GM19395 (cell line): ENCODE measurements at regions not wholly inside any gene's neighbourhood (a gene's known extent, or its start where the extent isn't known, plus 50 kb on each side); places are given as distances from the start of the nearest gene placed in this dataset.

Experiments used
- ATAC-seq: cut with Tn5 transposase; IDR thresholded peaks from one replicate; pipeline ENCODE4 v1.9.1; 2021; ENCODE audit warnings: mild to moderate bottlenecking, moderate library complexity; ENCODE audit not compliant: unreplicated experiment

DNA sequence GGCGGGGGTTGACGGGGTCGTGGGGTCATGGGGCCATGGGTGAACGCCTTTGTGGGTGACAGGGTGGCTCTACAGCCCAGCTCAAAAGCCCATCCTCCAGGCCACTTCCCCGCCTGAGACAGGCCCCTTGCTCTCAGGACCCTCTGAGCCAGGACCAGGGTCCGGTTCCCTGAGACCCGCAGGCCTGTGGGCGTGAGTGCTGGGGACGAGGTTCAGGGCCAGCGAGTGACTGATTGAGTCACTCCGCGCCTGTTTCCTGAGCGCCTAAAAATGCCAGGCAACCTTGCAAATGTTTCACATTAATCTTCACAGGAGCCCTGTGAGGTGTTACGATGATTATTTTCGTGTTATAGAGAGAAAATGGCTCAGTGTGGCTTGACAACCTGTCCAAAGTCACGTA is 97.8 kb downstream of the ZNF674 start:
- ATAC-seq, result peak; percentile 34

DNA sequence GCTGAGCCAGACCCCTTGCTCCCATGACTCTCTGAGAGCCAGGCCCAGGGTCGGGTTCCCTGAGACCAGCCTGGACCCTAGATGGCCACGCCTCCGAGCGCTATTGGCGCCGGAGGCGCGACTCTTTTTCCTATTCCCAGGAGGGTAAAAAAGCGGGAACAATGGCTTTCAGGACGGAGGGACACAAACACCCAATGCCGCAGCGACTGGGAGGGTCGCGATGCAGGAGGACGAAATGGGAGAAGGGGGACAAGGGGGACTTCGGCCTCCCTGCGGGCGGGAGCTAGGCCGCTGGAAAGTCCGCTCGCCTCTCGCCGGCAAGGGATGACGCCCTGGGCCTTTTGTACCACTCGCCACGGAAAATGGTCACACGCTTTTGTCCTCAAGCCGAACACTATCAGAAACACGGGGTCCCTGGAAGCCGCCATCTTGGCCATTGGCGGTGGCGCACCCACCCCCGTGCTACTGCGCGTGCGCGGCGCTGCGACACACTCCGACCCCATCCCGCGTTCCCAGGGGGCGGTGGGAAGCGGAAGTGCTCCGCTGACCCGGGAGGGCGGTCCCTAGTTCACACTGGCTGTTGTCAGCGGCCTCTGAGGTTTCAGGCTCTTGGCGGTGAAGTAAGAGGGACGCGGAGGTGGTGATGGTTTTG is 98.4 kb downstream of the ZNF674 start:
- peak; percentile 85 for ATAC-seq

- no peak for ATAC-seq
Observed at GRCh38 chrX:46444011-46444410, 101.2 kb downstream of the ZNF674 start.

- no peak for ATAC-seq
Observed at GRCh38 chrX:46436744-46437143, 108.5 kb downstream of the ZNF674 start.

- no peak for ATAC-seq
Observed at GRCh38 chrX:46433892-46434291, 111.3 kb downstream of the ZNF674 start.

- no peak for ATAC-seq
Observed at GRCh38 chrX:46408553-46409407, 136.4 kb downstream of the ZNF674 start.

- ATAC-seq, result no peak
Observed at GRCh38 chrX:46407753-46408130, 137.5 kb downstream of the ZNF674 start.

DNA sequence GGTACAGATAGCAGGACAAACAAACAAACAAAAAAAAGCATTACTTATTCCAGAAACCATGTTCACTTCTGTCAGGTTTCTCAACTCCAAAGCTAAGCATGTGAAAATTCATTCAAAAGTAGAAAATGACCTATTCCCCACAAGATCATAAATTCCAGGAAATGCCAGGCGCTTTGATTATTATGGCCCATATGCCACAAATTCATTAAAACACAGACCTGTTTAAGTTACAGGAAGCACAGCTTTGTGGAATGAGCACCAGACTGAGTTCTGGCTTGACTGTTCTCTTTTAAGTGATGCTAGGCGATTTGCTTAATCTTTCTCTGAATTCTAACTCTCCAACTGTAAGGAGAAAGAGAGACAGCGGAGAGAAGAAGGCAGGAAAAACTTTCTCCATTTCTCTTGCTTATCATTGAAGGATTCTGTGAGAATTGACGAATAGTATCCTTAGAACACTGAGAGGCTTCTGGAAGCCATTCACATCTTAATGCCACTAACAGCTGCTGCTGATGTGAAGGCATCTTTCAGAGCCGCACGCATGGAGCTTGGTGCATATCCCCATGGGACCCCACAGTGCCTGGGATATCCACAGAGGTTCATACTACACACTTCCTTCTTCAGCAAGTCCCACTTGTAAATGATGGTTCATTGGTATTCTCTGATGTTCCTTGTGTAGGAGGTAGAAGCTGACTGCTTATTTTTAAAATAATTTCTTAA is 138.0 kb downstream of the ZNF674 start:
- ATAC-seq, result no peak

DNA sequence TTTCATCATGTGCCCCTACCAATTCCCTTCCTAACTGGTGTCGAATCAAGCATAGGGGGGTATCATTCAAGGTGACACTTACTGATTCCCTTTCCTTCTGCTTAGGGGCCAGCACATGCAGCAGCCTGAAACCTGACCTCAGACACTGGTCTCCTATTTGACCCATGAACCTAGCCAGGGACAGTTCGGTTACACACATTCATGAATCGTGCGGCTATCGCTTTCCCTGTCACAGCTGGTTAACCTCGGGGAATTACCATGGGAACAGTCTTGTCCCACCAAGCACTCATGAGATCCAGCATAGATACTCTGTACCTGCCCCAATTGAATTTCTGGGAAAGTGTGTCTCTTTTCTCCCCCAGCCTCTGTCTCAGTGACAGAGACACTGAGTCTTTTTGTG is 140.4 kb downstream of the ZNF674 start:
- no peak for ATAC-seq

- no peak for ATAC-seq
Observed at GRCh38 chrX:46400530-46401443, 144.4 kb downstream of the ZNF674 start.

GRCh38 chrX:46398874-46399273 is 146.3 kb downstream of the ZNF674 start:
- ATAC-seq, result no peak

DNA sequence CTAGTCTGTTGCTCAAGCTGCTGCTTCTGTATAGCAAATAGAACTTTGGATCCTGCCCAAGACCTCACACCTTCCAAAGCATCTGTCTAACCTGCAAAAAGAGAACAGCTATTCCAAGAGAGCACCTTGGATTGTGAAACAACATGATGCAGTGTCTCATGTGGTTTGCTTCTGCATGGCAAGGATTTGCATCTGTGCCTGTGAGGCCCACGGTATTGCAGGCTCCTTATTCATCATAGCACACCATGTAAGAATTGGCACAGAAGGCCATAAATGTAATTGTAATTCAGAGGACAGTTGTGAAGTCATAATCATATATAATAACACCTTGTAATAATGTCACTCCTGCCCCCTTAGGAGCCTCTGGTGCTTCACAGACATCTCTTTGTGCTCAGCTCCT is 147.1 kb downstream of the ZNF674 start:
- ATAC-seq, result no peak

DNA sequence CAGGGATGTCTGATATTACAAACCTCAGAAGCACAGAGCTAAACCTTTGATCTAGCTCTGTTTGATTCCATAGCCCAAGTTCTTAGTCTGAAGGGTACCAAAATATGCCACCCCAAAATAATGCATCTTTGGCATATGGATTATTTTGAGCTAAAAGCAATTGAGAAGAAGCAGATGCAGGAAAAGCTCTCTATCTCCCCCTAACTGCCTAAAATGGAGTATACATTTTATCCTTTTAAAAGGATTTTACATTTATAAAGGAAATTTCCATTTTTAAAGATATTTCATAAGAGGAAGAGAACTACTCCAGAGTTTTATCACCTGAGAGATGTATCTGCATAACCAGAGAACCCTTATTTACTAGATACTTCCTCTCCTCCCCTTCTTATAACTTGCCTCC is 158.7 kb downstream of the ZNF674 start:
- no peak for ATAC-seq

DNA sequence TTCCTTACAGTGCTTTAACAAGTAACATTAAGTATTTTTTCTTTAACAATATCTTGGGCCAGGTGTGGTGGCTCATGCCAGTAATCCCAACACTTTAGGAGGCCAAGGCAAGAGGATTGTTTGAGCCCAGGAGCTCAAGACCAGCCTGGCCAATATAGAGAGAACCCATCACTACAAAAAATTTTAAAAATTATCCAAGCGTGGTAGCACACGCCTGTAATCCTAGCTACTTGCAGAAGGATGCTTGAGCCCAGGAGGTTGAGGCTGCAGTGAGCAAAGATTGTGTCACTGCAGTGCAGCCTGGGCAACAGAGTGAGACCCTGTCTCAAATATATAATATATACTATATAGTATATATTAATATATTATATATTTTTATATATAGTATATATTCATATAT is 162.2 kb downstream of the ZNF674 start:
- no peak for ATAC-seq

GRCh38 chrX:46382595-46382994 is 162.6 kb downstream of the ZNF674 start:
- ATAC-seq, result no peak

DNA sequence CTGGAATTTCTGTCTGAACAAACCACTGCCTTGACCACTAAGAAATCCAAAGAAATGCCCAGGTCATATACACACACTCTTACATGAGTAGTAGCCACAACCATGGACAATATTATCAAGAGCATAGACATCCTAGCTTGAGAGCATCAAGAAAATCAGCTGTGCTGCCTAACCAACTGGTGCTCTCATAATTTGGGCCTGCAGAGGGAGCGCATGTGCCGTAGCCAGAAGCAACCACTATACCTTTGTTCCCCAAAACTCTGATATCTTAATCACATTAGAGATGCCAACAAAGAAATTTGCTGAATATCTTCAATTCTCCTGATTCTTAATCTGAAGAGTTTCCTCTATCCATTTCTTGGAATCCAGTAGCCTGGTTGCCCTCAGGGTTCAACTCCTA is 163.6 kb downstream of the ZNF674 start:
- ATAC-seq, result no peak

DNA sequence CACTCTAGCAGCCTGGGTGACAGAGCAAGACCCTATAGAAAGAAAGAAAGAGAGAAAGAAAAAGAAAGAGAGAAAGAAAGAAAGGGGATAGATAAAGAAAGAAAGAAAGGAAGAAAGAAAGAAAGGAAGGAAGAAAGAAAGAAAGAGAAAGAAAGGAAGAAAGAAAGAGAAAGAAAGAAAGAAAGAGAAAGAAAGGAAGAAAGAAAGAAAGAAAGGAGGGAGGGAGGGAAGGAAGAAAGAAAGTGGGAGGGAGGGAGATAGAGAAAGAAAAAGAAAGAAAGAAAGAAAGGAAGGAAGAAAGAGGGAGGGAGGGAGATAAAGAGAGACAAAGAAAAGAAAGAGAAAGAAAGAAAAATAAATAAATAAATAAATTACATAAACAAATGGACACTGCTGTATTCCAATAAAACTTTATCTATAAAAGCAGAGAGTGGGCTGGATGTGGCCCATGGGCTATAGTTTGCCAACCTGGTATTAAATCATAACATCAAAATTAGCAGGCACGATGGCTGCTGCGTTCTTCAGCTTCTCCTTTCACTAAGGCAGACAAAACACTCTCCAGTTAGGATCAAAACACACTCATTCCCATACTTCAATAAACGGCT is 165.0 kb downstream of the ZNF674 start:
- ATAC-seq, result no peak

DNA sequence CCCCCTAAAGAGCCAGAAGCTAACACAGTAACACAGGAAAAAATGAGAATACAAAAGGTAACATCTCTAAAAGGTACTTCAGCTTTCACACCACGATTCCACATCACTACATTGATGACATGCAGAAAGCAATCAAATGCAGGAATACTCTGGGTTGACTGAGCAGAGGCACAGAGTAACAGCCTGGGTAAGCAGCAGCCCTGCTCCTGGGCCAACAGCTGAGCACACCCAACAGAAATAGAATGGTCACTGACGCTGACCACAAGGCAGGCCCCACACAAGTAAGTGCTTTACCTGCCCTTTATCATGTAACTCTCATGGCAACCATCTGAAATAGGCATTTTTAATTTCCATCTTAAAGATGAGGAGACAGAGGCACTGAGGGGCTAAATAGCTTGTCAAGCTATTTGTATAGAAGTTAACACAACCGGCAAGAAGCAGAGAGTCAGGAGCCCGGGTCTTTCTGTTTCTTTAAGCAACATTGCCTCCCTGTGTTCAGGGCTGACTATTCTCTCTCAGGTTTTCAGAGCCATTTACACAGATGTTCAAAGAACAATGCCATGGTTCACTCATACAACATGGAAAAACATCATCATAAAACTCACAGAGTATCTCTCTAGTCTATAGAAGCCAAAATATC is 168.9 kb downstream of the ZNF674 start:
- ATAC-seq, result no peak

GRCh38 chrX:46375831-46376230 is 169.4 kb downstream of the ZNF674 start:
- ATAC-seq, result no peak

DNA sequence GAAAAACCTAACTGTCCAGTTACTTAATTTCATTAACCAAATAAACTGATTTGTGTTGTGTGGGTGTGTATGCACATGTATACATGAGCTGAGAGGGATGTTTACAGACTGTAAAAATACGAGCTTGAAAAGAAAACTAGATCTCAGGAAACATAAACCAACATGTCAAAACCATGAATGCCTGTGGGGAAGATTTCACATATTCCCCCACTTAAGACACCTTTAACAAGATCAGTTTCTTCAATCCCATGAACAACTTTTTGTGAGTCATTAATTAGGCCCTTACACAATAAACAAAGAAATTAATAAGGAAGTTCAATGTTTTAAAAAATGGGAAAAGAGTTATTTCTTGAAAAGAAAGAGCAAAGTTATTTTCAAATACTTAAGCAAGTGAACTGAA is 170.8 kb downstream of the ZNF674 start:
- no peak for ATAC-seq
